Kidney tubule cell (primary cell): ENCODE measurements at regions not wholly inside any gene's neighbourhood (a gene's known extent, or its start where the extent isn't known, plus 50 kb on each side); places are given as distances from the start of the nearest gene placed in this dataset.

Source experiments
- DNase-seq: peaks from one replicate; pipeline ENCODE4 v3.0.0-alpha.2; 2018; ENCODE audit warnings: low spot score

GRCh38 chr5:96245140-96246091, 187.6 kb downstream of the PCSK1 start:
- no peak for DNase-seq

GRCh38 chr5:96244696-96245095, 188.4 kb downstream of the PCSK1 start:
- no peak for DNase-seq

GRCh38 chr5:96243862-96244261, 189.2 kb downstream of the PCSK1 start:
- peak; percentile 17 for DNase-seq

GRCh38 chr5:96243203-96243602, 189.8 kb downstream of the PCSK1 start:
- peak; percentile 74 for DNase-seq

GRCh38 chr5:96242571-96242970, 190.5 kb downstream of the PCSK1 start:
- no peak for DNase-seq

GRCh38 chr5:96236831-96237230, 196.2 kb downstream of the PCSK1 start:
- DNase-seq, result no peak

- no peak for DNase-seq
These were observed 197.0 kb downstream of the PCSK1 start for GRCh38 chr5:96236051-96236450.

GRCh38 chr5:96235008-96235910, 197.8 kb downstream of the PCSK1 start:
- no peak for DNase-seq

GRCh38 chr5:96232602-96233001, 200.4 kb downstream of the PCSK1 start:
- no peak for DNase-seq

- peak; percentile 54 for DNase-seq
These were observed 203.9 kb downstream of the PCSK1 start for GRCh38 chr5:96229188-96229587.

GRCh38 chr5:96228408-96228807, 204.6 kb downstream of the PCSK1 start:
- peak; percentile 69 for DNase-seq

- DNase-seq, result no peak
These were observed 205.1 kb downstream of the PCSK1 start for GRCh38 chr5:96227957-96228356.

GRCh38 chr5:96226941-96227552, 206.0 kb downstream of the PCSK1 start:
- peak; percentile 83 for DNase-seq

GRCh38 chr5:96222129-96222528, 210.9 kb downstream of the PCSK1 start:
- DNase-seq, result no peak

GRCh38 chr5:96220610-96221390, 212.2 kb downstream of the PCSK1 start:
- peak; percentile 88 for DNase-seq

- peak; percentile 94 for DNase-seq
These were observed 213.3 kb downstream of the PCSK1 start for GRCh38 chr5:96219580-96220281.

- DNase-seq, result no peak
These were observed 214.4 kb downstream of the PCSK1 start for GRCh38 chr5:96218653-96219052.

GRCh38 chr5:96214442-96215197, 218.4 kb downstream of the PCSK1 start:
- DNase-seq, result peak; percentile 86

GRCh38 chr5:96209829-96210228, 223.2 kb downstream of the PCSK1 start:
- peak; percentile 44 for DNase-seq

- no peak for DNase-seq
These were observed 225.6 kb downstream of the PCSK1 start for GRCh38 chr5:96207420-96207819.
